HG03159 (cell line): ENCODE measurements at regions not wholly inside any gene's neighbourhood (a gene's known extent, or its start where the extent isn't known, plus 50 kb on each side); places are given as distances from the start of the nearest gene placed in this dataset.
"Not testable (repeated sequence)": the region's sequence is repeated elsewhere in the genome, so short reads cannot be mapped to it uniquely, and the experiment has no call there.

Experiments used
- ATAC-seq: cut with Tn5 transposase; IDR thresholded peaks from one replicate; pipeline ENCODE4 v1.9.1; 2021; ENCODE audit warnings: mild to moderate bottlenecking, moderate library complexity; ENCODE audit not compliant: unreplicated experiment

DNA sequence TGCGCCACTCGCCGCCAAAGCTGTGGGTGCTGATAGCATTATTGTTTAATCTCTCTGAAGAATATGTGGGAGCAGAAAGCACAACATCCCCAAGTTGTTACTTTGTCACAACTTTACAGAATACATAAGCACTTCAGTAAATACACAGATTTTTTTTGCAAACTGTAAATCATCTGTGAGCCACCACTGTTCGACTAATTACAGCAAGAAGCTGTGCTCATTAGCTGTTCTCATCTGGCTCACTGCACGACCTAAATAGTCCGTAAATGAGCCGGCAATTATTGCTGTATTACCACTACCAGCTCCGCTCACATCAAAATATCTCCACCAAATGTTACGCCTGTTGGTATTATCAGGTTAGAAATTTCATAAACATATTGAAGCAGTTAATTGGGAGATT is 228.9 kb upstream of the PRKD1 start:
- no peak for ATAC-seq

DNA sequence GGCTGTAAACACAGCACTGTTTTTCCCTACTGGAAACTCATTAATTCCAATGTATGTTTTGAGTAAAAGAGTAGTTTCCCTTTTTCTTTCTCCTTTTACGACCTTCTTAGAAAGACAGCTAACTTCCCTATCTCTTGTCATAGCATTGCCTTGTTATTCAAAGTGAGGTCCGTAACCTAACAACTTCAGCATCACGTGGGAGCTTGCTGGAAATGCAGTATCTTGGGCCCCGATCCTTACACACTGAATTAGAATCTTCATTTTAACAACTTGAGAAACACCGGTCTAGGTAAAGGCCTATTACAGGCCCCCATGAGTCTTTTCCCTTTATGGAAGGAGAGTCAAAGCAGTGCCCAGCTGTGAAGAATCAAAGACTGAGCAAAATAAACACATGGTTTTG is 230.7 kb upstream of the PRKD1 start:
- no peak for ATAC-seq

DNA sequence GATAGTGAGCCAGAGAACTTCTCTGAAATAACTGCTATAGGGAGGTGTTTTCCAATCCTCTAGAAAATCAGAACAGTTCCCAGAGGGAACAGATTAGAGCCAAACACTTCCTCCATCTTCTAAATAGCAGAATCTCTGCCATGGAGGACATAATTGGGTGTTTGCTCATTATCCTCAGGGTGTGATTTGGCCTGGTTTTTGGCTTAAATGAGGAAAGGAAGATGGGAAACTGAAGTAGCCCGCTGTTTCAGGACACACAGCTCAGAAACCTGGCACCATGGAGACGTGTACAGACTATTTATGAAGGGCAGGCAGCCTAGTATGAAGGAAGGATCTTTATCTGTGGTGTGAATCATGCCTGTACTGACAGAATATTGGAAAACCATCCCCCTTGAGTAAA is 231.7 kb upstream of the PRKD1 start:
- ATAC-seq = no peak

DNA sequence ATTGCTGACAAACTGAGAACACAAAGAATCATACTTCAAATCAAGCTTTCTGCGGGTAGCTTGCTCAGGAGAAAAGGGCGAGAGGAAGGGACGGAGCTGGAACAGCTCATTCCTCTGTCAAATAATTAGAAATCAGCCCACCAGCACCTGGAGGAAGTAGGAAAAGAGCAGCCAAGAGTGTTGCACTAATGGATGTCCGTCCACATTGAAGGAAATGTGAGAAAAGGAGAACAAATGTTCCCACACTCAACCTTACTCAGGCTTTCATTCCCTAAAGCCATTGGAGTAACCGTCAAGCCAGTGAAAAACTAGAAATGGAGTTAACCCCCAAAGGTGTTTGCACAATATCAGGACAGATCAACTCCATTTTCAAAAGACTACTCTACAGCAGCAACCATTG is 233.0 kb upstream of the PRKD1 start:
- ATAC-seq = no peak

DNA sequence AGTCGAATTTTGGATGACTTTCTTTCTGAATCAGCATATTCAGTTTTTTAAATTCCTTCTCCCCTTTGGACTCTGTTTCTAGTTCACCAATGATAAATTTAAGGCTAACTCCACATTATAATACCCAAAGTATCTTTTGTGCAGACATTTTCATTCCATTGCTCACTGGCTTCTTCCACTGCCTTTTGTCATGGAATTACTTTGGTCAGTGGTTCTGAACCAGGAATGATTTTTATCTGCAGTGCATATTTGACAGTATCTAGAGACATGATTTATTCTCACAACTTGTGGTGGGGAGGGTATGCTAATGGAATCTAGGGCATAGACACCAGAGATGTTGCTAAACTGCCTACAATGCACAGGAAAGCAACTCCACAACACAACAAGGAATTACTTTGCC is 234.4 kb upstream of the PRKD1 start:
- ATAC-seq = no peak

DNA sequence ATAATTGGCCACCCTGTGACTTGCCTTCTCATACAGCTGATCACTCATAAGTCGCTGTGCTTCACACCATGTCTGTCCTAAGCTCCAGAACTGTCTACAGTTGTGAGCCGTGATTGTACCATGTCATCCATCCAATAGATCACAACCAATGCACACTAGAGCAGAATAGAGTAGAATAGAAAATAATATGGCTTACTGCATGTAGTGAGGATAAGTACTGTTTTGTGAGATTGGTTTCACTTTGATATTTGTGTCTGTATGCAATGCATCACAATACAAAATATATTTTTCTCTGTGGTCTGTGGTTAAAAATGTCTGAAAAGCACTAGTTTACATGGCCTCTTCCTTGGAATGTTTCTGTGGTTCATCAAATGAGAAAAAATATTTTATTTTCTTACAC is 237.6 kb upstream of the PRKD1 start:
- ATAC-seq = no peak

DNA sequence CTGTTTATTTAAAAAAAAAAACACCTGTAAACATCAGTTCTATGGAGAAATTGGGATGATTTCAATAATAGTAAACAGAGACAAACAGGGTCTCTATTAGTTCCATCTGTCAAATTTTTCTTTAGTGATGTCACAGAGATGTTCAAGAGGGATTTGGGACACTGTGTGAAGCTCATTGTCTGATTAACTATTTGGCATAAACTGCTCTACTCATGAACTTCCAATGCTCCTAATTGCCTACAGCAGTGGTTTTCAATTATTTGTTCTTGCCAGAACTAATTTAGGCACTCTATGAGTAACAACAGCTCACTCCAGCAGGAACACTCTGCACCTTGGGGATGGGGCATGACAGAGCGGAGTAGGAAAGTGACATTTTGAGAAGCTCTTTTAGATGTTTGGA is 250.1 kb upstream of the PRKD1 start:
- no peak for ATAC-seq

DNA sequence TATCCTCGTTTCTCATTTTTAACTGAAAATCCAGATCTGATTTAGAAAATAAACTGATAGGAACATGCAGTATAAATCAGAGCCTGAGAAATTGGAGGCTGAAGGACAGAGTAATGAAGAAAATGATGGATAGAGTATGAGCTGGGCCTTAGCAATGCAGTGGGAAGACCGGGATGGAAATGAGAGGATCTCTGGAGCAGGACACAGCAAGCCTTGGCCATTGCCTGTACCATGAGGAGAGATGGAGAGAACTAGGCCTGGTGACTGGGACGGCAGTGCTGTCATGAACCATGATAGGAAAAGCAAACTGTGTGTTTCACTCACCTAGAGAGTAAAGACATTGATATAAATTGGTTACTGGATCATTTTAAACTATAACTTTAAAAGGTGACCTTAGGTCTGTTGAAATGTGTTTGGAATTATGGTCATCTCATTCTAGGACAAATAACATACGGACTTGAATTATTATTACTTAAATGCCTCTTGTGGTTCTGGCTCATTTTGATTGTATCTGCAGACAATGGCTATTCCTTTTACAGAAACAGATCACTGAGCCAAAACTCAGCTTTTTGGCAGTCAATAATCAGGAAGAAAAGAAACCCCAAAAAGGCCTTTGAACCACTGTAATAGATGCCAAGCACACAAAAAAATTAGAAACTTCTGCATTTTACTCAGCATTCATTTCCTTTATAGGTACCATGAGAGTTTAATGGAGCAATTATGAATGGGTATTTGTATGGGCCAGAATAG is 251.9 kb upstream of the PRKD1 start:
- ATAC-seq = no peak

DNA sequence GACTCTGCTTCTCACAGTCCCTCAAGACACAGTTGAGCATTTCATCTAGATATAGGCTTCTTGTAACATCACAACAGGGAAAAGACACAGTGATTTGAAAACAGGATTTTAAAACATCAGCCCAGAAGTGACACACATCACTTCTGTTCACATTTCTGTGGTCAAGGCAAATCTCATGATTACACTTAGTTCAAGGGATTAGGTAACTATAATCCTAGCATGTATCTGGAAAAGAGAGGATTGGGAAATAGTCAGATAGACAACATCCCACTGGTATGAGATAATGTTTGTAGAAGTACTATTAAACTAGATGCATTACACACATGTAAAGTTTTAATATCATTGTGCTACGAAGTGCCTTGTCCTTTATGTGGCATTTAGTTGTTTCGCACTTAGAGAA is 252.6 kb upstream of the PRKD1 start:
- no peak for ATAC-seq

DNA sequence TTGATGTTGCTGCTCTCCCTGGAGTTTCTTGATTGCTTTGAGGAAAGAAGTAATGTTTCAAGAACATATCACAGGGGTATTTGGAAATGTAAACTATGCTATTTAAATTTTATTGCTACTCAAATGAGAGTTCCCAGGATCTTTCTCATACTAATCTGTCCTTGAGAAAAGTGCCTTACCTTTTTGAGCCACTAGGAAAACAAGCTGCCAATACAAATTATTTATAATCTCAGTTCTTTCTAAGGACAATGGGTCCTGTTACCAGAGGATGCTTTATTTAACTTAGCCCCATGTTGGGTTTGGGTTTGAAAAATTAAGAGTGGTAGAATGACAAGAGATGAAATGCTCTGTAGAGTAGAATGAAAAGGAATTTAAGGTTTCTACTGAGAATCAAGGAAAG is 258.2 kb upstream of the PRKD1 start:
- ATAC-seq = no peak

DNA sequence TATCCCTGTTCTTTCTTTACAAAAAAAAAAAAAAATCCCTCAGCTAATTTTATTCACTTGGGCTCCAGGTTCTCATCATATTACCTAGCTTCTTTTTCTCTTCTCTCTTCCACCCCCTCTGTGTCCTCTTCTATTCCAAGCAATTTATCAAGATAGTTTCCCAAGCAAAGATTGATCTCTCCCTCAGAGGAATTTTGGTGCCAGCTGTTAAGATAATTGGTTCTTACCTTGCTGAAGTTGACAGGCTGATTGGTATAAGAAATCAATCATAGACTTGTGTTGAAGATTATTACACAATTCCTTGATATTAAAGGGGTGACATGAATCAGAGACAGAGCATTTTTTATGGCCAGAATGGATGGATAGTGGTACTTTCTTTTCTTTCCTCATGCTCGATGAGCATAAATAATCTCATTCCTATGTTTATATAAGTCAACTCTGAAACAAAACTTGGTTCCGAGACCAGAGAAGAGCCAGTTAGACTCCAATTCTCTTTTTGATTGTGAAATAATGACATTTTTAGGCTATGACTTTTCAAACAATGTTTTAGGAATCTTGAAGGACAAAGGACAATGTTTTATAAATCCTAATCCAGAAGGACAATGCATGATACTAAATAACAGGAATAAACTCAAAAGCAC is 264.1 kb upstream of the PRKD1 start:
- no peak for ATAC-seq

DNA sequence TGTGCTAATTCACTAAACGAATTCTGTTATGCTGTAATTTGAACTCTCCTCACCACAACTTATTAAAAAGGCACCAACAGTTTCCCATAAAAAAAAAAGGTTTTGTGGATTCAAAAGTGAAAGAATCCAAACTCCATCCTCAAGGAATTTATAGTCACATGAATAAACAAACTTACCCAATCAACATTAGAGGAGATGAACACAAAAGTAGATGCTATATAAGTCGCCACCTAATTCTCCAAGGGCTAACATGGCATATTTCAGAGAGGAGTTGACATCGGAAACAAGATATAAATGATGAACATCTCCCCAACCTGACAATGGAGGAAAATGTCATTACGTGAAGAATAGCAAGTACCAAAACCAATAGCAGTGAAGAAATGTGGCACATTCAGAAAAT is 265.5 kb upstream of the PRKD1 start:
- no peak for ATAC-seq

DNA sequence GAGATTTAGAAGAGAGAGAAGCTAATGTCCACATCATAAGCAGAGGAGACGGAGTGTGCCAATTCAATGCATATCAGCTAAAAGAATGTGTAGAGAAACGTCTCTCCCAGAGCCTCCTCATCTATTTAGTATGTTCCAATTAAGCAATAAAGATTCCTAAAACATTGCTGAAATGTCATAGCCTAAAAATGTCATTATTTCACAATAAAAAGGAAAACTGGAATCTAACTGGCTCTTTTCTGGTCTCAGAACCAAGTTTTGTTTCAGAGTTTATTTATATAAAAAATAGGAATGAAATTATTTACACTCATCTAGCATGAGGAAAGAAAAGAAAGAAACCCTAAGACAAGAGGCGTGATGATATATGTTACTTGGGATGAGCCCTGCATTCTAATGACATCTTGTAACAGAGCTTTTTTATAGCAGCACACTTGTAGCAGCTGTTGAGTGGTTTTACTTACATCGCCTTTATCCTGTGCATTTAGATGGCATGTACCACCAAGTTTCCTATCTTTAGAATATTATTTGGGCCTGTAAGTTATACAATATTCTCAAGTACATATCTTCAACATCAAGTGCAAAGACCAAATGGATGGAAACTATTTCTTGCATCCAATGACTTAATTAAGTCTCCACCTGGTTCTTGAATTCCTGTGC is 266.3 kb upstream of the PRKD1 start:
- no peak for ATAC-seq

DNA sequence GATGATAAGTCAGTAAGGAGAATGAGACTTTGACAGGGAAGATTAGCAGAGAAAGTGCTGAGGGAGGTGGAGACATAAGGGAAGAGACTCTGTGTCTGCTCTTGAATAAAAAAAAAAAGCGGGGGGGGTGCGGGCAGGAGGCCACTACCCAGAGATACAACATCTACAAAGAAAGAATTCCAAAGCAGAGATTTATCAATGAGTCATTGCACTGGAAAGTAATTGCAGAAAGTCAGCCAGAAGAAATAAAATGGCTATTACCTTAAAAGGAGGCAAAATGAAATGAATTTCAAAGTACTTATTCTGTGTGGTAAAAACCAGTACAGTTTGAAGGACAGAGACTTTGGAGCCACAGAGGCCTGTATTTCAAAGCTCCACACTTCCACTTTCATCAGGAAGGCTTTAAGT is 267.1 kb upstream of the PRKD1 start:
- no peak for ATAC-seq

DNA sequence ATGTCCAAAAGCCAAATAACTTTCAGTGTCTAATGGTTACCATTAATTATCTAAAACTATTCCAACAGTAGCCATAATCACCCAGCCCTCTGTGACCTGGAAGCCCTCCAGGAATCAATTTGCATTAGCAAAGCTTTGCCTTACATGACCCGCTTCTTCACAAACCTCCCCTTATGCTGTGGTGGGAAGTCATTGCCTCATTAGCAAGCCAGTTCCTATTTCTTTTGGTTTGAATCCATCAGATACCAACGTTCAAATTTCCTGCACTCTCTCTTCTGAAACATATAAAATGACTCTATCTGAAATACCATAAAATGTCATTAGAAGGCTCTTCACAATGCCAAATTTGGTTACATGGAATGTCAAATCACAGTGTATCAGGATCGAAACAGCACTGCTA is 268.3 kb upstream of the PRKD1 start:
- ATAC-seq = no peak

DNA sequence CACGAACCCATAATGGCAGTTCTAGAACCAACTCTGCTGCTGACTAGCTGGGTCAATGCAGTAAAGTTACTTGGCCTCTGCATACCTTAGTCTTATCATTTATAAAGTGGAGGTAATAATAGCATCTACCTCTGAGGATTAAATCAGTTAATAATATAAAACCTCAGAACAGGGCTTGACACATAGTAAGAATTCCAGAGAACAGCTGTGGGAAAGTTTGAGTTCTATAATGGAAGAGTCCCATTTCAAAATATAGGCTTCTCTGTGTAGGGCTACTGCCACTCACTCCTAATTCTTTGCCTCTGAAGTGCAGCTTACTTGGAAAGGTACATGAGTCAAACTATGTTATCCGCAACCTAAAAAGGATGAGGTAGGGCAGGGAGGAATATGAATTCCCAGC is 269.2 kb upstream of the PRKD1 start:
- ATAC-seq = no peak

DNA sequence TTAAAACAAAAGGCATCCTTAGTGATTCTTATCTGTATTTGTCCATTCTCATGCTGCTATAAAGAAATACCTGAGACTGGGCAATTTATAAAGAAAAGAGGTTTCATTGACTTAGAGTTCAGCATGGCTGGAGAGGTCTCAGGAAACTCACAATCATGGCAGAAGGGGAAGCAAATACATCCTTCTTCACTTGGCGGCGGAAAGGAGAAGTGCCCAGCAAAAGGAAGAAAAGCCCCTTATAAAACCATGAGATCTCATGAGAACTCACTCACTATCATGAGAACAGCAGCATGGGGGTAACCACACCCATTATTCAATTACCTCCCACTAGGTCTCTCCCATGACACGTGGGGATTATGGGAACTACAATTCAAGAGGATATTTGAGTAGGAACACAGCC is 271.1 kb upstream of the PRKD1 start:
- ATAC-seq = not testable (repeated sequence)

DNA sequence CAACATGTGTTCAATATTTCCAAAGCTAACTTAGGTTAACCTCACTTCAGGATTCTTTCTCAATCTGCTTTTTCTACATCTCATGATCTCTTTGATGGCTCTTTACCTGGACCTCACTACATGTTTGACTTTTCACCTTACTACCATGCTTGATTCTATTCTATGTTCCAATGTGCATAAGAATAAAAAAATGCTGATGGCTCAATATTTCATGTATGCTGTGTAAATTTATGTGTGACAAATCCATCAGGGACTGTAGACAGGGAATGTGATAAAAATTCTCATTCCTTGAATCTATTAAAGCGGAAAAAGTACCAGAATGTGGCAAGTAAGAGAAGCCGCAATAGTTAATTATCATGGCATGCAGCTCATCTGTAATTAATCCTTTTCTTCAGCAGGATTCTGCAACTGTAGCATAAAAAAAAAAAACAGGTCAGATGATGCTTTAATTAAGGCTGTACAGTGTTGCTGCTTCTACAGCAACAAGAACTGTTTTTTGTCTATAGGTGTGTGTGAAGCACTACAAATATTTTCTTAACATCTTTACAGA is 276.9 kb upstream of the PRKD1 start:
- no peak for ATAC-seq

DNA sequence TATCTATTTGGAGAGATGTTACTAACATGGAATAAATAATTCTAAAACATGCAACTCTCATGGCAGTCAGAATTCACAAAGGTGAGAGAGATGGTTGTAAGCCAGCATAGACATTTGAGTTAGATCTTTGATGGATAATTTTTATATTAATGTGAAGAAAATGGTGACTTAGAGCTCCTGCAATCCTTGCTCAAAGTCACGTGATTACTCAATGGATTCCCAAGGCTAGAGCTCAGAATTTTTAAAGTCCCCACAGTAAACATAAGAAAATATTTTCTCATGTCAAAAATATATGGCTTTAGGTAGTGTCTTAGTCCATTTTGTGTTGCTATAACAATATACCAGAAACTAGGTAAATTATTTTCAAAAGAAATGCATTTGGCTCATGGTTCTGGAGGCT is 281.5 kb upstream of the PRKD1 start:
- no peak for ATAC-seq

DNA sequence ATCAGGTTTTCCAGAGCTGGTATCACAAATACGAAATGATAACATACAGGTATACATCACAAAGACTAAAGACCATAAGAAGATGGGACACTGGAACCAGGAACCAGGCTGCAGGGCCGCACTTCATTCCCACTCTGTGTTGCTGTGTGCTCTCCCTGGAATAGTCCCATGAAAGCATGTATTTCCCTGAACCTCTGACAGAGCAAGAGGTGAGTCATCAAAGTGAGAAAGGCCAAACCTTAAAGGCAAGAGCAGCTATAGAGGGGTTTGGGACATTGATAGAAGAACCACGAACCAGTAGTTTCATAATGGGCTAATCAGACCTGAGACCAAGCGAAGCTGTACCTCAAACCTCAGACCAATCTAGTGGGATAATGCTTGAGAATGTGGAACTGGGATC is 283.0 kb upstream of the PRKD1 start:
- ATAC-seq = no peak

DNA sequence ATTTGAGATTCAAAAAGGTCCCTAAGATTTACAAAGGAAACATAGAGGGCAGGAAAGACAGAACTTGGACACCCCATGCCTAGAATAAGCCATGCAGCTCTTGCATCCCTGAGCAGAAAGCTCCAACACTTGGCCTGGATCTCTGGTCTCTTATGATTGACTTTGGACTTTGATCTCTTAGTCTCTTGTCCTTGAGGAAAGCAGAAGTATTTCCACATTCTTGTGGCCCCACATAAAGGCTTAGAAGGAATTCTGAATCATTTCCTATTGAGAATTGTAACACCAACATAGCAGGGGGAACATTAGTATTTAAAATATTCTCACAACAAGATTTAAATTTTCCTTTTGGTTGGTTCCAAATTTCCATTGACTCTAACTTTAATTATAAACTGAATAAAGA is 283.7 kb upstream of the PRKD1 start:
- ATAC-seq = no peak

DNA sequence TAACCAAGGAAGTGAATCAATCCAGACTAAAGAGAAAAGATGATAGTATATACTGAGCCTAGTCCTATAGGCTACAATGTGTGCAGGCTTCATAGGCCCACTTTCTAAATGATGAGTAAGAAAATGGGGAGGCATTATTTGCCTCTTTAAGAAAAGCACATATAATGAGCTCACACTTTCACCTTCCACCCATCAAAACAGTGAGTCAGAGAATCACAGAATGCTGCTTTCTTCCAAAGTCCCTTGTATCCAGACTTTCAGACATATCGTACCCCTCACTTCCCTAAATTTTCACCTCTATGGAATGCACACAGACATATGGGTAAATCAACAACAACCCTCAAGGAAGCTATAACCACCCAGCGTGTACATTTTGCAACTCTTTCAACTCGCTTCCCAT is 286.4 kb upstream of the PRKD1 start:
- ATAC-seq = no peak
